OCI-LY1 (cell line): ENCODE measurements at regions not wholly inside any gene's neighbourhood (a gene's known extent, or its start where the extent isn't known, plus 50 kb on each side); places are given as distances from the start of the nearest gene placed in this dataset.

ENCODE experiments used
- EZH2 ChIP-seq: fragments of 200-600 bp; sonication (generic), shearing (Covaris generic); IDR thresholded peaks from 2 replicates; pipeline ENCODE4 v1.8.0; 2017; ENCODE audit warnings: borderline replicate concordance, mixed run types, mild to moderate bottlenecking, antibody characterized with exemption, low read length, moderate library complexity, mixed read lengths
- TF ChIP-seq, protein P1 (sequence below): fragments of 200-600 bp; sonication (generic), shearing (Covaris generic); IDR thresholded peaks from 2 replicates; pipeline ENCODE4 v1.5.1; 2017; ENCODE audit warnings: mild to moderate bottlenecking, antibody characterized with exemption, low read length, moderate library complexity, mixed read lengths

DNA sequence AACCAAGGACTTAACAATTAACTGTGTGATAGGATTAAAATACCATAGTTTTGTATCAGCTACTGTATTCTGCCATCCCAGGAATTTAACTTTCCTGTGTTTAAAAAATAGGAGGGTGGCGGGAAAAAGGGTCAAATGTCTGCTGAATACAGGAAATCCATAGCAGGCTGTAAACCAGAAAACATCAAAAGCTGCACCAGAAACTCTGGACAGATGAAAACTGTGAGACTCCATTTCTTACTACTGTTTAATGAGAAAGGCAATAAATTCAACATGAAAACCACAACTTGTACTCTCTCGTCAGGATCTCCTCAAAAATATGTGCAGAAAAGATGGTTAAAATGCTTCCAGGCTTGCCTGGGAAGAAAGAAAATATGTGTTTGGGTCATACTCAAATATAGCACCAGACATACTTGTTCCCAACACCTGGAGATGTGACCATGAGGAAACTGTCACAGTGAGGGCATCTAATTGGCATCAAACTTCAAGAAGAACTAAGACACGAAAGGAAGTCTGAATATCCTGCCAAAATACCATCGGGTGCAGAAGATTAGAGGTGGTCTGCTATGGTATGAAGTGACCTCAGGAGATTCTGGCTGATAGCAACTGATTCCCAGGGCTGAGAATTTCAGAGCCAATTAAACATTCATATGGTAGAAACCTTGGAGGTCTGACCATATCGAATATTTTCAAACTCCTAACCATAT lies 164.7 kb upstream of the TARS1 start:
- TF ChIP-seq, protein P1, sequence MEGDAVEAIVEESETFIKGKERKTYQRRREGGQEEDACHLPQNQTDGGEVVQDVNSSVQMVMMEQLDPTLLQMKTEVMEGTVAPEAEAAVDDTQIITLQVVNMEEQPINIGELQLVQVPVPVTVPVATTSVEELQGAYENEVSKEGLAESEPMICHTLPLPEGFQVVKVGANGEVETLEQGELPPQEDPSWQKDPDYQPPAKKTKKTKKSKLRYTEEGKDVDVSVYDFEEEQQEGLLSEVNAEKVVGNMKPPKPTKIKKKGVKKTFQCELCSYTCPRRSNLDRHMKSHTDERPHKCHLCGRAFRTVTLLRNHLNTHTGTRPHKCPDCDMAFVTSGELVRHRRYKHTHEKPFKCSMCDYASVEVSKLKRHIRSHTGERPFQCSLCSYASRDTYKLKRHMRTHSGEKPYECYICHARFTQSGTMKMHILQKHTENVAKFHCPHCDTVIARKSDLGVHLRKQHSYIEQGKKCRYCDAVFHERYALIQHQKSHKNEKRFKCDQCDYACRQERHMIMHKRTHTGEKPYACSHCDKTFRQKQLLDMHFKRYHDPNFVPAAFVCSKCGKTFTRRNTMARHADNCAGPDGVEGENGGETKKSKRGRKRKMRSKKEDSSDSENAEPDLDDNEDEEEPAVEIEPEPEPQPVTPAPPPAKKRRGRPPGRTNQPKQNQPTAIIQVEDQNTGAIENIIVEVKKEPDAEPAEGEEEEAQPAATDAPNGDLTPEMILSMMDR = no peak
- TF ChIP-seq EZH2 = no peak
